ENCODE measurements at regions not wholly inside any gene's neighbourhood (a gene's known extent, or its start where the extent isn't known, plus 50 kb on each side); places are given as distances from the start of the nearest gene placed in this dataset.
A peak's percentile ranks its signal among the peaks of the same experiment; 100 is the strongest.

DNA sequence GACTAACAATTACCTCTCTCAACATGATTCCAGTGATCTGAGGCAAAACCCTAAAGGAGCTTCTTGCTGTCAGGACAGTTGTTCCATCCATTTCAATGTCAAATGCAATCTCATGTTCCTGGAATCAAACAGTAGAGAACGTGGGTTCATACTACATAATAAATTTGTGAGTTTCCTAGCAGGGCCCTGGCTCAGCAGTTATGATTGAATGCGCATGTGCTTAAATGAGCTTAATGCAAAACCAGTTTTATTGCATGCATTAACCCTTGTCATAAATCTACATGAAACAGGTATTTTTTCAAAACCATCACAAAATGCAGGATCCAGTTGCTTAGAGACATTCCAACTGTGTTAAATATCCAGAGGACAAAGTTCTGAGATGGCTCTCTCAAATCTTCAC is 225.4 kb upstream of the TMEM72 start:
- no peak for DNase-seq

DNA sequence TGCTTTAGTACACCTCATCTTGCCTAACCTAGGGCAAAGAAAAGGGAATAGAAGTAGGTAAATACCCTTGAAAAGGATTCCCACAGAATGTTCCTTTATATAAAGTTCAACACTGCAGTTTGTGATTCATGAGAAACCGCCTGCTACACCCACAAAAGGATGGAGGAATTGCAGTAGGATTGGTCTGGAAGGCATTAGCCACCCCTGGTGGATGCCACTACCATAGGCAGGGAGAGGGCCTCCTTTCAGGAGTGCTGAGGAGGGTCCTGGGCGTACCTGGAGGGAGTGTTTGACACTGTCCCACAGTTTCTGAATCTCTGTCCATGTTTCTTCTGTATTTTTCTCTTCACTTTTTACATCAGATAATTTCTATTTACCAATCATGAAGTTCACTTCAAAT is 221.8 kb upstream of the TMEM72 start:
- DNase-seq, result no peak

DNA sequence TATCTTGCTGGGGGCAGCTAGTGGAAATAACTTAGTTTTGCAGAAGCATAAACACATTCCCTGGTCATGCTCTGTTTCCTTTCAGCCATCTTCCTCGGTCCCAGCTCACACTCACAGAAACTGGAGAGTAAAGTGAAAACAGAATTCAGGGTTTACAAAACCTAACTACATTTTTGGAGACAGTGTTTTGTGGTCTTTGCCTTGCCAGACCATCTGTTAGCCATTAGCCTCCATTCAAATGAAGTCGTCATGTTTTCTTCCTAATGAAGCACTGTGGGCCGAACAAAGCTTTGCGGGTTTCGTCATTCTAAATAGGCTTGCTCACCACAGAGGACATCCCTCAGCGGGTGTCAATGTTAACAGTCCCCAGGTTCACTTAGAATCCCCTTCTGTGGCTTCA is 214.6 kb upstream of the TMEM72 start:
- peak; percentile 96 for DNase-seq

DNA sequence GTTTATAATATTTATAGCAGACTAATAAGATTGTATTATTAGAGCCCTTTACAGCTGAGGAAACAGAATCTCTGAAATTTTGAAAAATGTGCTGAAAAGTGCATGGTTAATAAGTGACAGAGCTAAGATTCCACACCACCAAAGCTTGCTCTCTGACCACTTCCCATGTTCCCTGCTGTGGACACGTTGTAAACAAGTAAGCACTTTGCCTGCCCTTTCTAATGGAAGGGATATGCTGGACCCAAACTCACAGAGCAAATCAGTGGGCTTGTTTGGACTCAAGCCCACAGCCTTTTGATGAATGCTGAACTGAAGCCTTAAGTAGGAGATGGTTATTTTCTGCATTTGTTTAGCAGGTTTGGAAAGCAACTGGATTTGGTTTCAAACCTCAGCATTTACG is 214.0 kb upstream of the TMEM72 start:
- DNase-seq, result peak; percentile 40

DNA sequence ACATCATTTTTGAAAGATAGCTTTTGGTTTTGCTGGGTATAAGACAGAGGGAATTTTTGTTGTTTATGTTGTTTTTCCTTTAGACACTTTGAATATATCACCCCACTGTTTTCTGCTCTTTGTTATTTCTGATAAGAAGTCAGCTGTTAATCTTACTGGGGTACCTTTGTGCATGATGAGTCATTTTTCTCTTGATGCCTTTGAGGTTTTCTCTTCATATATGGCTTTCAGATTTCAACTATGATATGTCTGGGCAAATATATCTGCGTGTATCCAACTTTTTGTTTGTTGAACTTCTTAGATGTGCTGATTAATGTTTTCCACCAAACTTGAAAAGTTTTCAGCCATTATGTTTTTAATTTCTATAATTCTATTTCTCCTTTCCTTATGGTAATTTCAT is 208.6 kb upstream of the TMEM72 start:
- DNase-seq, result no peak

DNA sequence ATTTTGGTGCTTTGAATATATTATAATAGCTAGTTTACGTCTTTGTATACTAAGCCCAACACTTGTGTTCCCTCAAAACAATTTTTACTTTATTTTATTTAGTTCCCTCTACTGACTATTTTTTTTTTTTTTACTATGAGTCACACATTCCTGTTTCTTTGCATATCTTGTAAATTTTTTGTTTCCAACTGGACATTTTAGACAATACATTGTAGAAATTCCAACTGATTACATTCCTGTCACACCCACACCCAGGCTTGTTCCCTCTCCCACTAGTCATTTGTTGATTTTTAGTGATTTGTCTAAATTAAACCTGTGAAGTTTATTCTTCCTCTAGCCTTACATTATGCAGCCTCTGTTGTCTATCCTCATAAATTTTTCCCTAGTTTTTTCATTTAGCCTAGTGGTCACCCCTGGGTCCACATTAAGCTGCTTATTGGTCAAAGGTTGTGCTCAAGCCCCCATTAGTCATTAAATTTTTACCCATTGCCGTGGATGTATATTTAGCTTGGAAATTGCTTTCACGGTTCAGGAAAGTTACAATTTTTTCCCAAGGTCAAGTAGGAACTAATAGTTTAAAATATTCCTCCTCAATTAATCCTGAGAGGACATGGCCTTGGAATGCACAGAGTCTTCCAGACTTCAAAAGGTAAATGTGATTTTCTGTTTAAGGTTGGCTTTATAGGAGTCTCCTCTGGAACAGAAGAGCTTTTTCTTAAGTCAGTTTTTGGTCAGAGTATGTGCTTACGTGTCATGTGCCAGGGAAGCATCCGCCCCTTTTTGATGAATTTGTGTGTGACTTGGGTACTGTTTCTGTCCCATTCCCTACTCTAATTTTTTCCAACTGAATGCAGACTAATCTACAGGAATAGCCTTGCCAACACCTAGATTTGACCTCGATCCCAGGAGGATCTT is 207.6 kb upstream of the TMEM72 start:
- peak; percentile 81 for DNase-seq

DNA sequence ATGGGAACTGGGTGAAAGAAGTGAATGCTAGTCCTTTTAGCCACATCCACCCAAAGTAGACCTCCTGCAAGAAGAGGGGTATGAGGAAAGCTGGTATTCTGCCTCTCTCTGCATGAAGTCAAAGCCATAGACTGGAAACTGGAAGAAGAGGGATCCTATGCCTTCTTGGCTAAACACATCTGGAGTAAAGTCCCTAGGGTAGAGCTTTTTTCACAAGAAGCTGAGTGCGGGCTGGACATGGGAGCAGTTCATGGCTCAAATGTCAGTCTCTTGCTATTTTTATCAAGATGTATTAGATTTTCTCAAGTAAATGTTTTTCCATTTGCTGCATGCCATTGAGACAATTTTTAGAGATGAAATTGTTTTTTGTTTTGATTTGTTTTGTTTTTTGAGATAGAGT is 206.5 kb upstream of the TMEM72 start:
- no peak for DNase-seq

DNA sequence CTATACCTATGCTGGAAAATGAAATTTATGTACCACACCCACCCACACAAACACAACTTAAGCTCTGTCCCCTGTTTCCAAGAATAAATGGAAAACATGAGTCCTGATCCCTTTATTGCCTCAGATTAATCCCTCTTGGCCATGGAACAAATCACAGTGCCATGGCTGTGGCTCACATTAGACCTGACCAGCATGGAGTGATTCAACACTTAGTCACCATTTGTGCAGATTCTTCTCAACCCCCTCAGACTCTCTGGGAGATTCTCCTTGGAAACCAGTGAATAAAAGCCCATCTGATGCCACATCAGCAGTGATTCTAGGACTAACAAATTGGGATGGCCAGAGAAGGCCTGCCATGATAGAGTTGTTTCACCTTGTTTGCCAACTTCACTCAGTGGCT is 204.4 kb upstream of the TMEM72 start:
- peak; percentile 99 for DNase-seq

DNA sequence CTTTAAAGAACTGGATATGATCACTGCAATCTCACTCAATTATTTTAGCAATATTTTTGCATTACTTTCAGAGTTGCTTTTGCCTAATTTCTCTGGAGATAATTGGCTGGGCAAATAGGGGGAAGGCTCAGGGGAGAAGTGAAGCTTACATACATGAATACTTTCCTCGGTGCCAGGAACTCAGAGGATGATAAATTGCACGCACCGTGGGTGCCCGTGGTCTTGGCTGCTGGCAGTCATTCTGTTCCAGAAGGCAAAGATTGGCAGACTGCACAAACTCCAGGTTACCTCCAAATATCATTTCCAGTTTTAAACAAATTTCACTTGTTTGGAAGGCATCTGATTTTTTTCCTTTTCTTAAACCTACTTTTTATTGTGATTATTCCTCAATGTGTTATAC is 197.8 kb upstream of the TMEM72 start:
- DNase-seq, result no peak

DNA sequence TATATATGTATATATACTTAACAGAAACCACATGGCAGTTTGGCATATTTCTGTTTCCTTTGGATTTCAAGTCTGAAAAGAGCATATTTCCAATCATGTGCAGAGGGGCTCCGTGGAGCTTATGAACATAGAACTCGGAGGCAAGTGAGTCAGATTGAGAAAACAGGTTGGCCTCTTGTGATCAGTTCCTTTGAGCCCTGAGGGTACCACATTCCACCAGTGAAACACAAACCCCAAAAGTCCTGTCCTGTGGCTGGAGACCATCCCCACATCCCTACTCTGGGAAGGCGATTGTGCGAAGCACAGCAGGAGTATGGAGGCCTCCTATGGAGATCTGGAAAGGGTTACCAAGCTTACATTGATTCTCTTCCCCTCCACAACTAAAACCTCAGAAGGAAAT is 196.7 kb upstream of the TMEM72 start:
- DNase-seq, result no peak

DNA sequence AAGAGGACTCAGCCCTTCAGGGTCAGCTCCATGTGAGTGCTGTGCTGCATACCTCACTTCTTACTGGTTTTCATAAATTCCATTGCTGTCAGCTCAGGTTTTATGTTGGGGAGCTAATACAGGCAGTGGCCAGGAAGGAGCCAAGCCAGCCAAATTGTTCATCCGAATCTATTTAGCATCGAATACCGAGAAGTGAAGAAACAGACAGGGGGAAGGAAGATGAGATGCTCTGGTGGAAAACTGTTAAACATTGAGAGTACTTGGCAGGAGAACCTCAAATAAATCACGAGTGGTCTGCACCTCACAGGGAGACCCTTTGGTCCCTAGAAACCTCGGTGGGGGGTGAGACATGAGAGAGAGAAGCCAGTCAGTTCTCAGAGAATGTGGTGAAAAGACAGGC is 196.0 kb upstream of the TMEM72 start:
- peak; percentile 93 for DNase-seq

DNA sequence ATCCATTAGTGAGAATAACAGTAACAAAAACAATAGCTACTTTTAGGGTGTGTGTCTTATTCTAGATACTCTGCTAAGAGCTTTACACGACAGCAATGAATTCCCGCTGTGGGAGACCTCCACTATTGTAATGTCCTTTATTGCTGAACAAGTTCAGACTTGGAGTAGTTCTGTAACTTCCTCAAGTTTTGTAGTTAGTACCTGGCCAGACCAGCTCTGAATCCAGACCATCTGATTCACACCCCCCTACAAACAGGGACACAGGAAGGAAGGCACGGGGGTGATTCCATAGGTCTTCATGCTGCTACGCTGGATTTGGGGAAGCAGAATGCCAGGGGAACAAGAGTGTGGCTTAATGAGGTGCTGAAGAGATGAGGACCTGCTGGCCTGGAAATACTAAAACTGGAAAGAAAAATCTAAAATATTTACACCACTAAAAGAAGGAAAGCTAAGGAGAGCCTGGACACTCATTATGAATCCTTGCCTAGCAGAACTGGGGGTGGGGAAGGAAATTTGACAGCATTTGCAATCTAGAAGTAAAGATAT is 194.6 kb upstream of the TMEM72 start:
- no peak for DNase-seq

DNA sequence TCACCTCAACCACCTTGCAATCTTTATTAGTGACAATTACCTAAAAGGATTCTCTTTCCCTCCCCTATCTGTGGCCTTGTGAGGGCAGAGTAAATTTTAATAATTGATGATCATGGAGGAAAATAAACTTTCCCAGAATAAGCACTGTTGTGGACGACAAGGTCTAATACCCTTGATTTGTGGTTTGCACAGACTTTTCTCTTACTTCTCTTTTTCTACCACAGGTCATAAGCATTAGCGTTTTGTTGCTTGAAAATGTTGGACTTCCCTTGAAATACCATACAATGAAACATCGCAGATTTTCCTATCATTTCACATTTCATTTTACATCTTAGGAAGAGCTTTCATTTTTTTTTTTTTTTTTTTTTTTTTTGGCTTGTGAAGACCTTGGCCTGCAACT is 188.1 kb upstream of the TMEM72 start:
- DNase-seq, result no peak

DNA sequence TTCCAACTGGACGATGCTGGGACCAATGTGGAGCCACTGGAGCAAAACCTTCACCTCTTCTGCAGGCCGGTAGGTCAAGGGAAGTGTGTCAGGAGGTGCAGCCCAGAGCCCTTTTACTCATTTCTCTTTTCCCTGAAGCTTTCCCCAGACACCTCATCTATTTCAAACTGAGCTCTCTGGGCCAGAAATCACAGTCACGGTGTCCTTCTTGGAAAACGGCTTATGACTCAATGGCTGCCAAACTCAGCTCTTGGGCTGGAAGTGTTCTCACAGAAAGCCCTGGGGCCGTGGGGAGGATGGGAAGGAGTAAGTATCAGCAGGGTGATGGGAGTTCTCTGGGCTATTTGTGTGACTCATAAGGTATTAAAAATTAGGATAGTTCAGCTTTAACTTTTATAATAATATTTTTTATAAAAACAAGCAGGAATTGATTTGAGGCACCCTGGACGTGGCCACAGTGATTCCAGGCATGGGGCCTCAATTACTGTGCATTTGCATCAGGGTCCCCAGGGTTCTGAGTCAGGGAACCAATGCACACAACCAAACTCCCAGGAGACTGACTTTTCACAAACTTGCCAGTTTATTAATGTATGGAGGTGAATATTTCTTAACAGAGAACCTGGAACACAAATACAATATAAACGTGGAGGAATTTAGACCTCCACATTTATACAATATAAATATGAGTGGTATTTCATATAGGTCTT is 187.4 kb upstream of the TMEM72 start:
- peak; percentile 91 for DNase-seq

DNA sequence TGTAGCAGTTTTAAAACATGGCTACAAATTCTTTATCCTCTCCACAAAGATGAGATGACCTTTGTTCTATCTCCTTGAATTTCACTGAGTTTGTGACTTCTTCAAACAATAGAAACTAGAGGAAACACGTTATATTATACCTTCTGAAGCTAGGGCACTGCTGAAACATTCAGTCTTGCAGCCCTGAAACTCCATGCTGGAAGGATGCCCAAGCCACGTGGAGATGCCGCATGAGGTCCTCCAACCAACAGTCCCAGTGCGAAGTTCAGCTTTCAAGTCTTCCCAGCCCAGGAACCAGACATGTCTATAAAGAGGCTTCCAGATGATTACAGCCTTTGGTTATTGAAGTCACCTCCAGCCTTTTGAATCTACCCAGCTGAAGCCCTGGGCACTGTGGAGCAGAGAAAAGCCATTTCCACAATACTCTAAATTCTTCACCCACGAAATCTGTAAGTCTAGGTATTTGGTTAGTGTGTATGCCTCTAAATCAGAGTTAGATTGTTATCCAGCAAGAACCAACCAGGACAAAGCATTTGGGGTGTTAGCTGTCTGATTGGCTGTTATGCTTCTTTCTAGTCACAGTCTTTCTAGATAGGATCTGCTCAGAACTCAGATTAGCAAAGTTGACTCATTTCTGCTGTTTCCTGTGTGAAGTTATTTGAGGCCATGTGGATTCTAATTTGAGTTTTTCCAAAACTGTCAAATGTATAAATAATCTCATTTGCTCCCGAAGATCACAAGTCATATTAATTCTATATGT is 186.5 kb upstream of the TMEM72 start:
- DNase-seq, result peak; percentile 90

DNA sequence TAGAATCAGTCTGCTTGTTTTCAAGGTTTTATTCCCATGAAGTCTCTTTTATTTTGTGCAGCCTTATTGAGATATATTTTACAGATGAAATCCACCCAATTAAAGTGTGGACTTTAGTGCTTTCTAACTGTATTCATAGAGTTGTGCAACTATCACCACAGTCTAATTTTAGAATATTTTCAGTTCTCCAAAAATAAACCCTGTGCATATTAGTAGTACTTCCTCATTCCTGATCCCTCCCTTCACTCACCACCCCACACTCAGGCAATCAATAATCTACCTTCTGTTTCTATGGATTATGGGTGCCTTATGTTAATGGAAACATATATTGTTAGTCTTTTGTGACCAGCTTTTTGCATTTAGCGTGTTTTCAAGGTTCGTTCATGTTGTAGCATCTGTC is 185.7 kb upstream of the TMEM72 start:
- DNase-seq, result peak; percentile 71

DNA sequence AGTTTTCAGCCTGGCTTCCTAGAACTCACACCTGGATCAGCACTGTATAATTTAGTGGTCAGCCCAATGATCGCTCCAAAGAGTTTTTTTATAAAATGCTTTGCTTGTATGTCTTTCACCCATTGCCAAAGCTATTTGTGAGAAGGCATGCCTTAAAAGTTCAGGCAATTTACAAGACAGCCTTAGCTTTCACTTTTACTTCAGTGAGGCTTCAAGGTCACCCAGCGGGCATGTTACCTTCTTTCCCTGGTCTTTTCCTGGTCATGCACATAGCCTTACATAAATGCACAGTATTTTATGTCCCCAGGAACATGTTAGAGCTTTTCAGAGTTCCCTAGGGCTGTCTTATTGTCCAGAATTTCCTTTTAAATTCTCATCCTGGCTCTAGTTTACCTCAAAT is 179.9 kb upstream of the TMEM72 start:
- no peak for DNase-seq

DNA sequence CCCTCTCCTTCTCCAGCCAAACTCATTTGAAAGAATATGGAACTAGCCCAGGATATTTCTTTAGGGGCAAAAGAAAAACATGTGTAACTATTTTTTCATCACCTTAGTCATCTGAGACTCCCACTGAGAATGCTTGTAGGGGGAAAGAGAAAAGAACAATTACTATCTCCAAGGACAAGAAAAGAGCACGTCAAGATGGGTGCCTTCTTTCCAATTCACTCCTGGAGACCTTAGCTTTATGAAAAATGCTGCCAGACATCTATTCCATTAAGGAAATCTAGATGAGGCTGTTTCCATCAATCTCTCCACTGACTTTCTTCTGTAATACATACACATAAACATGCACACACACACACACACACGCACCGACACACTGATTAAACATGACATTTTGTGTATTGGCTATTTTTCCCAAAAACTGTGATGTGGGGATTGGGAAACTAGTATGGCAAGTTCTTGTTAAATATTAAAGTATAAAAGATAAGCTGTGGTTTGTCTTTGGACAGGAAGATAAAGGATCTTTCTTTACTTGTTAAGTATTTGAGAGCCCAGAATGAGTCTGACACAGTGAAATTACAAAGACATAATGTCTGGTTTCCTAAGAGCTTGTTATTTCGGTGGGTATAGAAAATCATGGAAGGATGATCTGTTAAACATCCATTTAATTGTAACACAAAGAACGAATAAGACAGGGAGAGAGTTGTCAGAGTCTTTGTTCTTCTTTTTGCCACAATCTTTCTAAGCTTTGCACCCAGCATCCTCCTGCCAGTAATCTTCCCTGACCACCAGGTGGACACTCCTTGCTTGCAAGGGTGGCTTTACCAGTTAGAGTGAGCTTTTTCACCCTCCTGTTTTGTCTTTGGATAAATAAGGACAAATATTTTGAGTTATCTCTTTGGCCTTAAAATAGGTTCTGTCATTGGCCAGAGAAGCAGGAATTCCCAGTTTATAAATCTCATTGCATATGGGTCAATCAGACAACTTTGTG is 177.3 kb upstream of the TMEM72 start:
- DNase-seq, result no peak

DNA sequence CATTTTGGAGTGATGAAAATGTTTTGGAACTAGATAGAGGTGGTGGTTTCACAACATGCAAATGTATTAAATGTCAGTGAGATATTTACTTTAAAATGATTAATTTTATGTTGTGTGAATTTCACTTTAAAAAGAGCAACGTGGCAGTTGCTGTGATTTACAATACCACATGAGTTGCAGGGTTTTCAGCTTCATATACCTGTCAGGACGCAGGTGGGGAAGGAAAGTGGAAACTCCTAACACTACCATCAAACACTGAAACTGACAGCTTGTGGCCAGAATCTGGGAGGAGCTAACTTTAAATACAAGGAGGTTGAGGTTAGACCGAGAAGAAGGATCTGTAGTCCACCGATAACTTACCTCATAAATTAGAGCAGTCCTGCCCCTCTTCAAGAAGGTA is 168.9 kb upstream of the TMEM72 start:
- DNase-seq, result no peak

DNA sequence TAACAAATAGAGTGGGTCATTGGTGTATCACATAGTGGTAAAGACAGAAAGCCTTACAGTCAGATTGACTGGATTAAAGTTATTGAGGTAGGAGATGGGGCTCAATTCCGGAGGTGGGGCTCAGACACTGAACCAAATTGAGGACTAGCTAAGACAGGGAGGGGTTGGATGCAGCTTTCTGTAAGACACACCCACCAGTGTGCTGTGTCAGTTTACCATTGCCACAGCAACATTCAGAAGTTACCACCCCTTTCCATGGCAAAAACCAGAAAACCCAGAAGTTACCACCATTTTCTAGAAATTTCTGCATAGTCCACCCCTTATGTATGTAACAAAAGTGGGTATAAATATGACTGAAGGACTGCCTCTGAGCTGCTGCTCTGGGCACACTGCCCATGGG is 167.6 kb upstream of the TMEM72 start:
- DNase-seq, result no peak

DNA sequence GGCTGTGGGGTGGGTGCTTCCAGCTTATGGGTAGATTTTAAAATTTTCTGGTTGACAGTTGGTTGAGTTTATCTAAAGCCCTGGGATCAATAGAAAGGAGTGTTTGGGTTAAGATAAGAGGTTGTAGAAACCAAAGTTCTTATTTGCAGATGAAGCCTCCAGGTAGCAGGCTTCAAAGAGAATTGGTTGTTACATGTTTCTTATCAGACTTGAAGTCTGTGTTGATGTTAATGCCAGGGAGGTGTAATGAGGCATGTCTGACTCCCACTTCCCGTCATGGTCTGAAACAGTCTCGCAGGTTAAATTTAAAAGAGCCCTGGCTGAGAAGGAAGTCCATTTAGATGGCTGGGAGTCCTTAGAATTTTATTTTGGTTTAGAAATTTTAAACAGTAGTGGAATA is 165.2 kb upstream of the TMEM72 start:
- DNase-seq, result no peak

DNA sequence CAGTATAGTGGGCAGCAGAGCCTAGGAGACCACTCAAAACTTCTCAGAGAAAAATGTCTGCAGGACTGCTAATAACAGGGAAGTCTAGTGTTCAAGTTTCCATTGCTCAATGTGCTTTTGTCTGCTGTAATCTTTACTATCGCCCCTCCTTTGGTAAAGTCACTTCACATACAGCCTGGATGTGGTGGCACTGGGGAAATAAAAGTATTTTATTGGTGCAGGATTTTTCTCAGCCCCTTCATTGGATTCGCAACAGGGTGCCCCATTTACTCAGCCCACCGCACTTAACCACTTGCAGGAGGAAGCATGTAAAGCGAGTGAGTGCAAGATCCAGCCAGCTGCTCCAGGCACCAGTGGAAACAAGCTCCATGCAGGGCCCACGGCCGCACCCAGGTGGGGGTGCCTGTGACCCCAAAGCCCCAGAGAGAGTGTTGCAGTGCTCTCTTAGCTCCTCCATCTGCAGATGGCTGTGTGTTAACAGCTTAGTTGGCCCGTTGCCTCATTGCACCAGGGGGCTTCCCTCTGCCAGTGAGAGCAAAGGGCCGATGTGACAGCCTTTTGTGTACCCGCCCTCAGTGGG is 163.5 kb upstream of the TMEM72 start:
- DNase-seq, result no peak

Data from fibroblast of skin of right quadriceps (primary cell).